GM18861 (cell line): ENCODE measurements at regions not wholly inside any gene's neighbourhood (a gene's known extent, or its start where the extent isn't known, plus 50 kb on each side); places are given as distances from the start of the nearest gene placed in this dataset.
"Not testable (repeated sequence)": the region's sequence is repeated elsewhere in the genome, so short reads cannot be mapped to it uniquely, and the experiment has no call there.

Source experiments
- ATAC-seq: cut with Tn5 transposase; IDR thresholded peaks from one replicate; pipeline ENCODE4 v1.9.1; 2021; ENCODE audit not compliant: unreplicated experiment

GRCh38 chr2:107743274-107743673 is 83.4 kb upstream of the RGPD4 start:
- ATAC-seq = no peak

GRCh38 chr2:107745100-107745499 is 81.6 kb upstream of the RGPD4 start:
- no peak for ATAC-seq

GRCh38 chr2:107746552-107747198 is 80.0 kb upstream of the RGPD4 start:
- ATAC-seq = not testable (repeated sequence)

GRCh38 chr2:107747199-107747963 is 79.3 kb upstream of the RGPD4 start:
- ATAC-seq = not testable (repeated sequence)

- ATAC-seq = no peak
These were observed 78.6 kb upstream of the RGPD4 start for GRCh38 chr2:107747964-107748583.

- ATAC-seq = no peak
These were observed 74.8 kb upstream of the RGPD4 start for GRCh38 chr2:107751936-107752335.

- ATAC-seq = not testable (repeated sequence)
These were observed 72.9 kb upstream of the RGPD4 start for GRCh38 chr2:107753806-107754205.

- no peak for ATAC-seq
These were observed 69.5 kb upstream of the RGPD4 start for GRCh38 chr2:107757223-107757622.

- no peak for ATAC-seq
These were observed 65.9 kb upstream of the RGPD4 start for GRCh38 chr2:107760620-107761364.

- no peak for ATAC-seq
These were observed 54.3 kb upstream of the RGPD4 start for GRCh38 chr2:107772353-107772752.

GRCh38 chr2:107775211-107775610 is 51.5 kb upstream of the RGPD4 start:
- no peak for ATAC-seq

GRCh38 chr2:107775791-107776190 is 50.9 kb upstream of the RGPD4 start:
- no peak for ATAC-seq

GRCh38 chr2:107776362-107776761 is 50.3 kb upstream of the RGPD4 start:
- ATAC-seq = no peak
